Heart right ventricle (tissue), 16 donors: ENCODE measurements at regions not wholly inside any gene's neighbourhood (a gene's known extent, or its start where the extent isn't known, plus 50 kb on each side); places are given as distances from the start of the nearest gene placed in this dataset.

Experiments
- ATAC-seq, 8 donors: fragments of 200-7000 bp; cut with Tn5 transposase; one replicate each; pipeline ENCODE4 v1.9.1; 2020; ENCODE audit warnings: mild to moderate bottlenecking in 8 of 8, moderate library complexity in 8 of 8, moderate number of reproducible peaks in 1 of 8
- DNase-seq, 2 donors: peaks; one replicate each; pipeline ENCODE4 v3.0.0-alpha.2; 2020
- H3K27ac ChIP-seq, 10 donors: fragments of 200-600 bp; sonication (generic) in 2 of 10; one replicate each; pipeline versions ENCODE4 v1.5.0 to v1.8.0; 2020 to 2022; ENCODE audit warnings: mild to moderate bottlenecking in 3 of 10
- H3K27me3 ChIP-seq, 7 donors: fragments of 200-600 bp; one replicate each; pipeline ENCODE4 v1.8.0; 2021 to 2022; ENCODE audit warnings: mild to moderate bottlenecking in 2 of 7
- H3K36me3 ChIP-seq, 9 donors: fragments of 200-600 bp; sonication (generic) in 1 of 9; one replicate each; pipeline versions ENCODE4 v1.5.0 to v1.8.0; 2020 to 2022; ENCODE audit warnings: mild to moderate bottlenecking in 2 of 9
- H3K4me1 ChIP-seq, 9 donors: fragments of 200-600 bp; sonication (generic) in 1 of 9; one replicate each; pipeline versions ENCODE4 v1.5.0 to v1.8.0; 2020 to 2022; ENCODE audit warnings: mild to moderate bottlenecking in 4 of 9
- H3K4me3 ChIP-seq, 10 donors: fragments of 200-600 bp; sonication (generic) in 2 of 10; one replicate each; pipeline versions ENCODE4 v1.5.0 to v1.8.0; 2020 to 2022; ENCODE audit warnings: mild to moderate bottlenecking in 7 of 10, moderate library complexity in 2 of 10
- H3K9me3 ChIP-seq, 11 donors: fragments of 200-600 bp in 10 of 11; sonication (generic) in 2 of 11; one replicate each; pipeline versions ENCODE4 v1.5.0 to v1.8.0; 2013 to 2022; ENCODE audit warnings: mild to moderate bottlenecking in 2 of 11, control low read depth in 1 of 11, moderate library complexity in 1 of 11
- WGBS, 2 donors: extraction: QIAGEN DNeasy Blood & Tissue Kit; methylation state at CpG; one replicate each; pipeline ENCODE4 v1.1.7; 2013; ENCODE audit warnings: inconsistent platforms in 1 of 2; 5-methylcytosine and 5-hydroxymethylcytosine counted together
- intact Hi-C, 10 donors: fragments of 100-400 bp; cut with DNase I; formaldehyde crosslinking; loops; one replicate each; pipeline versions ENCODE4 v1.11.1 to v1.14.2; 2022
- TF ChIP-seq, protein P1 (sequence below), 9 donors: fragments of 200-600 bp; sonication (generic) in 2 of 9; IDR thresholded peaks; one replicate each; pipeline versions ENCODE4 v1.5.0 to v1.8.0; 2021 to 2022; ENCODE audit warnings: antibody characterized with exemption in 9 of 9, mild to moderate bottlenecking in 5 of 9, moderate library complexity in 1 of 9
- donor health status: Arrhythmogenic right ventricular cardiomyopathy.
- donor health status: ischemic (EF 13 %, LVEDD 7.1; RV severe dilation, severe dysfunction).
- donor health status: healthy with polysubstance abuse.
- donor health status: DM: no; HTN: yes; CAD: no.
- donor health status: DM: no; HTN: no; CAD: no.
- donor health status: ischemic (EF 25% LVEDD 6.9; RV normal size, moderate dysfunction).
- donor health status: ischemic (EF 25% LVEDD 5.7; RV mildly dilated, moderate dysfunction).
- donor health status: healthy.
- donor health status: DM: yes; HTN: yes; CAD: no.
- donor health status: Ischemic cardiomyopathy.
- donor health status: ischemic (EF 35%, LVEDD 5.7; RV mildly dilated, moderate dysfunction).
- donor health status: nonischemic (EF 11% LVEDD 7.7; RV severe dilation, severe dysfunction).
- donor health status: DM: yes; HTN: yes; CAD: no.
- donor health status: PGD.
- donor health status: ischemic (EF 29% LVEDD 5.4; RV normal size, mild dysfunction).
- donor health status: nonischemic (EF 23%, LVEDD 6.1; RV moderate dilation, normal function).

- ATAC-seq: no peak
- intact Hi-C loops: no loop called here
Observed at GRCh38 chr2:181152226-181152625, 171.8 kb downstream of the UBE2E3 start.

DNA sequence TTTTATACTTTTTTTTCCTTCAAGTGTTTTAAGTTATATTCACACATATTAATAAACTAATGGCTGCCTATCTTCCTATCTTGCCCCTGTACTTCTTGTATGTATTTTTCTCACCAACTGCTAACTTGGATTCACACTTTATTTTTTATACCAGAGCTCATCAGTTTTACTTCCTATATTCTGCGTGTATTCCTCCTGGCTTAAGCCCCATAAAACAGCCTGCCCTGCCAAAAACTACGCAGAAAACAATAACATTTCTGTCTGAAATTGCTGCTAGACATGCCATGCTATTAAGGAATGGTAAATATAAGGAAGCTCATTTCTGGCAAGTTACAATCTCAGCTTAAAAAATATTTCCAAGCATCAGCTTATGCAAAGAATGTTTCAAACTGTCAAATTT lies 172.3 kb downstream of the UBE2E3 start:
- Histone ChIP-seq H3K27me3 (no peaks in the 10 kb centered on the region), H3K4me1 (no peaks in the 10 kb centered on the region), H3K27ac (no peak overlapping the region), H3K9me3 (peaks cover 0 to 13% (median 0%) of the 10 kb centered on the region in 11 donors), H3K36me3 (no peaks in the 10 kb centered on the region), H3K4me3 (no peak overlapping the region)
- DNase-seq (no peak), ATAC-seq (no peak)
- intact Hi-C loops: no loop called here
- TF ChIP-seq, protein P1, sequence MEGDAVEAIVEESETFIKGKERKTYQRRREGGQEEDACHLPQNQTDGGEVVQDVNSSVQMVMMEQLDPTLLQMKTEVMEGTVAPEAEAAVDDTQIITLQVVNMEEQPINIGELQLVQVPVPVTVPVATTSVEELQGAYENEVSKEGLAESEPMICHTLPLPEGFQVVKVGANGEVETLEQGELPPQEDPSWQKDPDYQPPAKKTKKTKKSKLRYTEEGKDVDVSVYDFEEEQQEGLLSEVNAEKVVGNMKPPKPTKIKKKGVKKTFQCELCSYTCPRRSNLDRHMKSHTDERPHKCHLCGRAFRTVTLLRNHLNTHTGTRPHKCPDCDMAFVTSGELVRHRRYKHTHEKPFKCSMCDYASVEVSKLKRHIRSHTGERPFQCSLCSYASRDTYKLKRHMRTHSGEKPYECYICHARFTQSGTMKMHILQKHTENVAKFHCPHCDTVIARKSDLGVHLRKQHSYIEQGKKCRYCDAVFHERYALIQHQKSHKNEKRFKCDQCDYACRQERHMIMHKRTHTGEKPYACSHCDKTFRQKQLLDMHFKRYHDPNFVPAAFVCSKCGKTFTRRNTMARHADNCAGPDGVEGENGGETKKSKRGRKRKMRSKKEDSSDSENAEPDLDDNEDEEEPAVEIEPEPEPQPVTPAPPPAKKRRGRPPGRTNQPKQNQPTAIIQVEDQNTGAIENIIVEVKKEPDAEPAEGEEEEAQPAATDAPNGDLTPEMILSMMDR (IDR thresholded peaks at IDR 0.05): no peak
- 47 to 57% methylated on average over 2 of the region's 2 CpGs for WGBS, 2 donors

More at GRCh38 chr2:181152226-181152625, 171.8 kb downstream of the UBE2E3 start:
- TF ChIP-seq, protein P1 (IDR thresholded peaks at IDR 0.05): no peak
- no peak overlapping the region for H3K27ac ChIP-seq
- DNase-seq: no peak
- no peaks in the 10 kb centered on the region for H3K27me3 ChIP-seq
- no peak overlapping the region for H3K4me3 ChIP-seq
- no peaks in the 10 kb centered on the region for H3K36me3 ChIP-seq
- H3K9me3 ChIP-seq: peaks cover 0 to 13% (median 0%) of the 10 kb centered on the region in 11 donors
- no peaks in the 10 kb centered on the region for H3K4me1 ChIP-seq

DNA sequence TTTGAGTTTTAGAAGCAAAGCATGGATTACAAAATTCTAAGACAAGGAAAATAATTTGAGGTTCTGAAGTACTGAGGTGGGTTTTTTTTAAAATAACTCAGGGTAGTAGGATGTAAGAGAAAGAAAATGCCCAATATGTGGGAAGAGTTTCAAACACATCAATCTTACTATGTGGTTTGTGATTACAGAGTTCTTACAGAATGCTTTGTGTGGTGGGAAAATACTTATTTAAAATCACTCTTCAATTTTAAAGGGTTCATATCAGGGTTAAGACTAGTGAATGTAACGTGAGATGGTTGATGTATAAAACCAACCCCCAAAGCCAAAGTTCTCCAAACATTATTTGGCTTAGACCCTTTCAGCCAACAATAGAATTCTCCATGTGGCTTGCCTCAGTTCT lies 173.5 kb downstream of the UBE2E3 start:
- WGBS, 2 donors: 51 to 67% methylated on average over 1 of the region's 1 CpG
- TF ChIP-seq, protein P1 (IDR thresholded peaks at IDR 0.05): no peak
- ATAC-seq (no peak), DNase-seq (no peak)
- intact Hi-C loops: no loop called here
- Histone ChIP-seq H3K9me3 (peaks cover 0 to 13% (median 0%) of the 10 kb centered on the region in 11 donors), H3K36me3 (no peaks in the 10 kb centered on the region), H3K4me3 (no peak overlapping the region), H3K4me1 (no peaks in the 10 kb centered on the region), H3K27me3 (no peaks in the 10 kb centered on the region), H3K27ac (no peak overlapping the region)

DNA sequence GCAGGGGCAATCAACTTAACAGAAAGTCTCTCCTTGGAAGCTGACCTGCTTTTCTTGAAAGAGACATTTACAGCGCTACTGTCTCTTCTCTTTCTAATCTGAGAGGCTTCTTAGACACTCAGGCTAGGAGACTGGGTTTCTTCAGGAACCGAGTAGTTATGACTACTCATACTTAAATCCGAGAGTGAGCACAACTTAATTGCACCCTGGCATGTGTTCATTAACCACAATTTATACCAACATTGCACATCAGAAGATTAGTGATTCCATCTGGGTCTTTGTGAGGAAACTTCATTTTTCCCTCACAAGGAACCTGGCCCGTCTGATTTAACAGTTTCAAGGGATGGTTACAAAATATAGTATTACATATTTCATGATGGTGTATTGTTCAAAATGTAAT lies 176.9 kb downstream of the UBE2E3 start:
- H3K36me3 ChIP-seq: no peaks in the 10 kb centered on the region
- DNase-seq: no peak
- 87 to 91% methylated on average over 4 of the region's 4 CpGs for WGBS, 2 donors
- H3K4me3 ChIP-seq: no peak overlapping the region
- H3K27ac ChIP-seq: no peak overlapping the region
- H3K4me1 ChIP-seq: no peaks in the 10 kb centered on the region
- H3K9me3 ChIP-seq: peaks cover 0 to 13% (median 0%) of the 10 kb centered on the region in 11 donors
- TF ChIP-seq, protein P1 (IDR thresholded peaks at IDR 0.05): no peak
- H3K27me3 ChIP-seq: no peaks in the 10 kb centered on the region
- intact Hi-C loops: no loop called here
- ATAC-seq: no peak
